ENCODE measurements at regions not wholly inside any gene's neighbourhood (a gene's known extent, or its start where the extent isn't known, plus 50 kb on each side); places are given as distances from the start of the nearest gene placed in this dataset.

GRCh38 chr15:62570405-62570783 lies 405.3 kb upstream of the C2CD4B start:
- no peak for TF ChIP-seq CTCF (IDR thresholded peaks at IDR 0.05)
- Mint-ChIP-seq H3K27me3 (peaks cover 4% of the 10 kb centered on the region), H3K36me3 (ENCODE audit: low read depth) (no peaks in the 10 kb centered on the region), H3K4me1 (peaks cover 4% of the 10 kb centered on the region), H3K27ac (no peak overlapping the region), H3K9me3 (no peaks in the 10 kb centered on the region), H3K4me3 (no peak overlapping the region)
- ATAC-seq (ENCODE audit: low read depth), result no peak
- ChIA-PET CTCF (no interaction called here), POLR2A (no interaction called here)
- intact Hi-C loops (cut with micrococcal nuclease), result no loop called here
- DNase-seq, result no peak

GRCh38 chr15:62571072-62571471 lies 406.0 kb upstream of the C2CD4B start:
- DNase-seq, result no peak
- Mint-ChIP-seq H3K36me3 (ENCODE audit: low read depth) (no peaks in the 10 kb centered on the region), H3K4me3 (no peak overlapping the region), H3K27ac (no peak overlapping the region), H3K27me3 (peaks cover 2% of the 10 kb centered on the region), H3K9me3 (no peaks in the 10 kb centered on the region), H3K4me1 (peaks cover 4% of the 10 kb centered on the region)
- CTCF ChIA-PET, result no interaction called here
- intact Hi-C loops (cut with micrococcal nuclease), result no loop called here
- TF ChIP-seq CTCF (IDR thresholded peaks at IDR 0.05), result no peak
- no peak for ATAC-seq (ENCODE audit: low read depth)
- POLR2A ChIA-PET, result no interaction called here

GRCh38 chr15:62572797-62573196 lies 407.7 kb upstream of the C2CD4B start:
- peaks cover 4% of the 10 kb centered on the region for H3K27me3 Mint-ChIP-seq
- no peak overlapping the region for H3K27ac Mint-ChIP-seq
- no peak for DNase-seq
- H3K9me3 Mint-ChIP-seq, result no peaks in the 10 kb centered on the region
- no peaks in the 10 kb centered on the region for H3K36me3 Mint-ChIP-seq (ENCODE audit: low read depth)
- no peak for ATAC-seq (ENCODE audit: low read depth)
- POLR2A ChIA-PET, result no interaction called here
- H3K4me3 Mint-ChIP-seq, result no peak overlapping the region
- no peak for TF ChIP-seq CTCF (IDR thresholded peaks at IDR 0.05)
- peaks cover 4% of the 10 kb centered on the region for H3K4me1 Mint-ChIP-seq
- intact Hi-C loops (cut with micrococcal nuclease), result no loop called here
- CTCF ChIA-PET, result no interaction called here

- no peak for TF ChIP-seq CTCF (IDR thresholded peaks at IDR 0.05)
- ATAC-seq (ENCODE audit: low read depth) (no peak), DNase-seq (no peak)
- ChIA-PET POLR2A (no interaction called here), CTCF (no interaction called here)
- intact Hi-C loops (cut with micrococcal nuclease), result no loop called here
- peaks cover 10% of the 10 kb centered on the region for H3K4me1 Mint-ChIP-seq
- H3K4me3 Mint-ChIP-seq, result no peak overlapping the region
- peaks cover 4% of the 10 kb centered on the region for H3K27me3 Mint-ChIP-seq
- H3K27ac Mint-ChIP-seq, result no peak overlapping the region
- H3K9me3 Mint-ChIP-seq, result no peaks in the 10 kb centered on the region
- no peaks in the 10 kb centered on the region for H3K36me3 Mint-ChIP-seq (ENCODE audit: low read depth)
Observed at GRCh38 chr15:62573876-62574275, 408.8 kb upstream of the C2CD4B start.

- Mint-ChIP-seq H3K27ac (no peak overlapping the region), H3K4me3 (no peak overlapping the region), H3K9me3 (no peaks in the 10 kb centered on the region), H3K4me1 (peaks cover 18% of the 10 kb centered on the region), H3K27me3 (peaks cover 8% of the 10 kb centered on the region), H3K36me3 (ENCODE audit: low read depth) (no peaks in the 10 kb centered on the region)
- ATAC-seq (ENCODE audit: low read depth) (no peak), DNase-seq (no peak)
- intact Hi-C loops (cut with micrococcal nuclease), result no loop called here
- CTCF ChIA-PET, result no interaction called here
- no peak for TF ChIP-seq CTCF (IDR thresholded peaks at IDR 0.05)
- POLR2A ChIA-PET, result no interaction called here
Observed at GRCh38 chr15:62578546-62578945, 413.5 kb upstream of the C2CD4B start.
